ENCODE measurements at regions not wholly inside any gene's neighbourhood (a gene's known extent, or its start where the extent isn't known, plus 50 kb on each side); places are given as distances from the start of the nearest gene placed in this dataset.

- no peak for TF ChIP-seq CTCF (IDR thresholded peaks at IDR 0.05)
- TF ChIP-seq POLR2AphosphoS5 (IDR thresholded peaks at IDR 0.05), result no peak
These were observed 482.1 kb downstream of the TMA16 start for GRCh38 chr4:163976588-163976987.

Data from breast epithelium (tissue), 3 donors.